GM12878 (cell line): ENCODE measurements at regions not wholly inside any gene's neighbourhood (a gene's known extent, or its start where the extent isn't known, plus 50 kb on each side); places are given as distances from the start of the nearest gene placed in this dataset.

Experiments
- ATAC-seq: fragments of 200-7000 bp; cut with Tn5 transposase; 3 replicates; pipeline ENCODE4 v1.9.1; 2020; ENCODE audit warnings: mild to moderate bottlenecking, moderate library complexity
- BruUV-seq: library from RNA; stranded (reverse); fragments of 400-500 nt; replicated peaks from 2 replicates; lab custom pipeline; 2021; lab: Mats Ljungman, UMichigan
- CTCF ChIA-PET: fragments of 300-600 bp; sonication (Branson Sonifier 250); formaldehyde crosslinking; extraction: SDS; loops from one replicate; lab custom pipeline; 2021; ENCODE audit warnings: inconsistent platforms; lab: Yijun Ruan, JAX
- POLR2A ChIA-PET: fragments of 350-600 bp; formaldehyde crosslinking; extraction: SDS; loops from one replicate; lab custom pipeline; 2021; ENCODE audit warnings: inconsistent platforms; lab: Charles Lee
- RAD21 ChIA-PET: fragments of 300-600 bp; sonication (Branson Sonifier 250); formaldehyde crosslinking; loops from one replicate; lab custom pipeline; 2023; ENCODE audit warnings: antibody characterized with exemption; ENCODE audit not compliant: unreplicated experiment; lab: Charles Lee
- SMC1A ChIA-PET: fragments of 300-600 bp; sonication (Branson Sonifier 250); formaldehyde crosslinking; loops from one replicate; lab custom pipeline; 2023; ENCODE audit not compliant: unreplicated experiment, uncharacterized antibody; lab: Charles Lee
- DNase-seq: peaks from one replicate; pipeline ENCODE4 v3.0.0-alpha.2; 2011; ENCODE audit warnings: low read depth, low spot score
- FAIRE-seq: peaks from 3 replicates; lab custom pipeline; 2011; peaks lifted over from hg19 to GRCh38; lab: Jason Lieb, UNC
- H2AFZ ChIP-seq: 2 replicates; pipeline ENCODE4 v1.6.0; 2011; ENCODE audit warnings: low read depth, low read length, control low read depth; ENCODE audit not compliant: control insufficient read depth
- H3K27ac ChIP-seq: 2 replicates; pipeline ENCODE4 v1.5.1; 2011; ENCODE audit warnings: control low read depth; ENCODE audit not compliant: control insufficient read depth, insufficient read depth
- H3K27me3 ChIP-seq, 2 experiments: replicated peaks in 1 of 2; 2 replicates each; pipeline versions ENCODE4 v1.6.0 to v1.6.1; 2011; ENCODE audit warnings: low read length in 1 of 2; ENCODE audit not compliant: control insufficient read depth in 2 of 2, insufficient read depth in 2 of 2
- H3K36me3 ChIP-seq, 2 experiments: 2 replicates each; pipeline ENCODE4 v1.5.1; 2011; ENCODE audit warnings: low read length in 1 of 2; ENCODE audit not compliant: control insufficient read depth in 2 of 2, insufficient read depth in 2 of 2
- H3K4me1 ChIP-seq: 2 replicates; pipeline ENCODE4 v1.6.1; 2011; ENCODE audit warnings: mild to moderate bottlenecking, low read length, moderate library complexity, mixed read lengths; ENCODE audit not compliant: control insufficient read depth, insufficient read depth
- H3K4me2 ChIP-seq: 2 replicates; pipeline ENCODE4 v1.6.0; 2011; ENCODE audit warnings: control low read depth; ENCODE audit not compliant: control insufficient read depth, insufficient read depth
- H3K4me3 ChIP-seq: fragments of 200-600 bp; sonication (generic); 2 replicates; pipeline ENCODE4 v1.5.1; 2016
- H3K79me2 ChIP-seq: 2 replicates; pipeline ENCODE4 v1.6.0; 2011; ENCODE audit warnings: low read length; ENCODE audit not compliant: control insufficient read depth, insufficient read depth
- H3K9ac ChIP-seq: 2 replicates; pipeline ENCODE4 v1.8.0; 2011; ENCODE audit warnings: low read length, control low read depth, mixed read lengths; ENCODE audit not compliant: control insufficient read depth, insufficient read depth
- H3K9me3 ChIP-seq: replicated peaks from 3 replicates; pipeline ENCODE4 v1.5.1; 2011; ENCODE audit warnings: mild to moderate bottlenecking, low read length; ENCODE audit not compliant: control insufficient read depth, insufficient read depth
- H4K20me1 ChIP-seq: 2 replicates; pipeline ENCODE4 v1.6.0; 2011; ENCODE audit not compliant: control insufficient read depth, insufficient read depth
- NR2C2 ChIP-seq: IDR thresholded peaks from 2 replicates; pipeline ENCODE4 v1.6.1; 2011; ENCODE audit warnings: borderline replicate concordance, low read depth; ENCODE audit not compliant: control insufficient read depth, insufficient read length
- SPI1 ChIP-seq: IDR thresholded peaks from 2 replicates; pipeline ENCODE4 v1.6.1; 2011; ENCODE audit warnings: low read depth, mild to moderate bottlenecking, low read length, moderate library complexity, borderline replicate concordance; ENCODE audit not compliant: insufficient read depth
- WGBS: methylation state at CpG from one replicate; pipeline ENCODE4 v1.1.6; 2016; ENCODE audit warnings: low lambda C conversion rate; ENCODE audit not compliant: insufficient replicate concordance, insufficient coverage; ENCODE audit errors: missing lambda C conversion rate; 5-methylcytosine and 5-hydroxymethylcytosine counted together
- in situ Hi-C: fragments of 300-500 bp; cut with MboI; formaldehyde crosslinking; loops from 9 replicates; pipeline ENCODE4 v1.14.3; 2018; ENCODE audit warnings: mixed read lengths
- intact Hi-C: fragments of 100-400 bp; cut with micrococcal nuclease; formaldehyde crosslinking; loops from one replicate; pipeline ENCODE4 v1.14.2; 2022; ENCODE audit not compliant: unreplicated experiment
- TF ChIP-seq, protein P1 (sequence below): fragments of 450-650 bp; IDR thresholded peaks from 2 replicates; pipeline ENCODE4 v1.6.1; 2017; ENCODE audit warnings: mild to moderate bottlenecking, low read depth, inconsistent platforms; ENCODE audit not compliant: poor library complexity, severe bottlenecking

DNA sequence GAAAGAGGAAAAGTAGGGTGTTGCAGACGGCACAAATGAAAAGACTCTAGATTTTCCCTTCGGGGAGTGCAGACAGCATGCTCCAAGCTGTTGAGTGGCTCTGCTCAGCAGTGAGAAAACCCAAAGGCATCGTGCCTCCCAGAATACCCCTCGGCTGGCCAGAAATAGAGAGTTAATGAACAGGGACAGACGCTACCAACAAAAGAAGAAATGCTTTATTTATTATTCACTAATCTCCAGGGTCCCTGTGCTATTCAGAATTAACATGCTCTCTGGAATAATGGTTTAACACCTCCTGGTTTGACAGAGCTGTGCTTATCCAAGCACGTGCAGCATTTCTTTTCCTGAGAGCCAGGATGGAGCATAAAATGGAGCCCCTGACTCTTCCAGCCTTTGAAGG is 82.3 kb downstream of the AQP4 start (continued):
- TF ChIP-seq, protein P1, sequence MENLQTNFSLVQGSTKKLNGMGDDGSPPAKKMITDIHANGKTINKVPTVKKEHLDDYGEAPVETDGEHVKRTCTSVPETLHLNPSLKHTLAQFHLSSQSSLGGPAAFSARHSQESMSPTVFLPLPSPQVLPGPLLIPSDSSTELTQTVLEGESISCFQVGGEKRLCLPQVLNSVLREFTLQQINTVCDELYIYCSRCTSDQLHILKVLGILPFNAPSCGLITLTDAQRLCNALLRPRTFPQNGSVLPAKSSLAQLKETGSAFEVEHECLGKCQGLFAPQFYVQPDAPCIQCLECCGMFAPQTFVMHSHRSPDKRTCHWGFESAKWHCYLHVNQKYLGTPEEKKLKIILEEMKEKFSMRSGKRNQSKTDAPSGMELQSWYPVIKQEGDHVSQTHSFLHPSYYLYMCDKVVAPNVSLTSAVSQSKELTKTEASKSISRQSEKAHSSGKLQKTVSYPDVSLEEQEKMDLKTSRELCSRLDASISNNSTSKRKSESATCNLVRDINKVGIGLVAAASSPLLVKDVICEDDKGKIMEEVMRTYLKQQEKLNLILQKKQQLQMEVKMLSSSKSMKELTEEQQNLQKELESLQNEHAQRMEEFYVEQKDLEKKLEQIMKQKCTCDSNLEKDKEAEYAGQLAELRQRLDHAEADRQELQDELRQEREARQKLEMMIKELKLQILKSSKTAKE = no peak

DNA sequence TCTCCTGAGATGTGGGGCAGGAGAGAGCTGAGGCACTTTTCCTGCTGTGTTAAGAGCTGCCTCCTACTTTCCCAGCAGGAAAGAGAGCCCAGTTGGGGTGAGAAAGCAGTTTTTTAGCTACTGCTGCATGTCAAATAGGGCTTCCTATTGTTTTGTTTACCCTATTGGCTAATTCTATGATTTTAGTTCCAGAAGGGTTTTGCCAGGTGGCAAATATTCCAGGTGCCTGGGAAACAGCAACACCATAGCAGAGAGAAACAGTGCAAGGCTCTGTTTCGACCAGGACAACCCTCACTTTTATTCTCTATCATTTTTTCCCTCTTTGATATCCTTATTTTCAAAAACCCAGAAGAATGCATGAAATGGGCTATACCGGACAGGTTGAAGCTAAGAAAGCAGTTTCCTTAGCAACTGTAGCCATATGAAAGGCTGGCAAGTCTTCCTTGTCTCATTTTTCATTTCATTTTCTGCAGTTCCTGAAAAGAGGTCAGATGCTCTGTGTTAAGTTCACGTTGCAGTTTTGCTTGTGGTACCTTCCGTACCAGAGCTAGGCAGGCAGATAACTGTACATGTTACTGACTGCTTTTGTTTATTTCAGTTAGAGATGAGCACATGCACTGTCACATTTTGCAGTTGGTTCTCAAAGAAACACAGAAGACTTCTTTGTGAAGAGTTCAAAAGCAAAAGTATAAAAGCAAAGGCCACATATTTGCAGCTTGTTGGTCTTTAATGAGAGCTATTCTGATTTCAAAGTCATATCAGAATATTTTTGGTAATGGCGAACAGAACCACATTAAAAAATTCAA is 84.8 kb downstream of the AQP4 start:
- ChIA-PET RAD21 (no interaction called here), SMC1A (no interaction called here)
- H4K20me1 ChIP-seq = no peaks in the 10 kb centered on the region

More for the DNA sequence above, 84.8 kb downstream of the AQP4 start:
- 16% methylated on average over 5 of the region's 5 CpGs for WGBS
- Histone ChIP-seq H3K36me3 (no peaks in the 10 kb centered on the region), H3K79me2 (no peaks in the 10 kb centered on the region), H2AFZ (peak overlapping the region; percentile 37), H3K9ac (no peak overlapping the region), H3K27ac (no peak overlapping the region), H3K4me1 (no peaks in the 10 kb centered on the region), H3K4me3 (no peak overlapping the region), H3K4me2 (peak overlapping the region; percentile 39), H3K9me3 (no peaks in the 10 kb centered on the region), H3K27me3 (peaks cover 0 to 2% of the 10 kb centered on the region in 2 experiments; a peak in 2 of 4 replicates)
- no peak for TF ChIP-seq NR2C2
- TF ChIP-seq SPI1 = peak; percentile 24; the same call in 1 of the 2 replicates
- DNase-seq (no peak), FAIRE-seq (peak; percentile 7), ATAC-seq (no peak)
- intact Hi-C loops (no loop called here), in situ Hi-C loops (no loop called here)
- ChIA-PET CTCF (interaction anchor here (1.5 kb wide), 1 partner anchor 24 kb away, joined by 4 read pairs; no protein-coding TSS in a partner anchor), POLR2A (no interaction called here)
- BruUV-seq = no TSS peak
